ENCODE measurements at regions not wholly inside any gene's neighbourhood (a gene's known extent, or its start where the extent isn't known, plus 50 kb on each side); places are given as distances from the start of the nearest gene placed in this dataset.

DNA sequence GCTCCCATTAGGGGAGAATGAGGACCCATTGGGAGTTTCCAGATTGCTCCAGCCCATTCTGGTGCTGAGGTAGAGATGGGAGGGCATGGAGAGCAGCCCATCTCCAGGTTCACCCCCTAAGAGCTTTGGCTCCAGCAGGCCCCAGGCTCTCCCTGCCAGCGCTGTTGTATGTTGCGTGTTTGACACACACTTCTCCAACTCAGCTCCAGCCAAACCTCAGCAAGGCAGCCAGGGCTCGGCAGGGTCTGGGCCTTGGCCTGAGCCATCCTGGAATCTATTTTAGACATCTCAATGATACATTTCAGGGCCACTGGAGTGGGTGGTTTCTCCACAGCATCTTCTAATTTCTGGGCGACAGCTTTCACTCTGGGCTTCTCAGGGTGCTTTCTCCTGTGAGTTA lies 117.0 kb downstream of the NAV1 start:
- CTCF ChIA-PET = no interaction called here
- no TSS peak for BruUV-seq (replicated peaks)
- Mint-ChIP-seq H3K4me1 (ENCODE audit: low read depth, unreplicated experiment) (no peaks in the 10 kb centered on the region), H3K36me3 (ENCODE audit: insufficient read depth, unreplicated experiment) (no peaks in the 10 kb centered on the region), H3K4me3 (ENCODE audit: low read depth, unreplicated experiment) (no peak overlapping the region), H3K27me3 (ENCODE audit: unreplicated experiment) (peaks cover 35% of the 10 kb centered on the region), H3K9me3 (ENCODE audit: low read depth, unreplicated experiment) (no peaks in the 10 kb centered on the region), H3K27ac (ENCODE audit: unreplicated experiment) (no peak overlapping the region)
- intact Hi-C loops (cut with micrococcal nuclease; ENCODE audit: unreplicated experiment) = no loop called here
- TF ChIP-seq, protein P1, sequence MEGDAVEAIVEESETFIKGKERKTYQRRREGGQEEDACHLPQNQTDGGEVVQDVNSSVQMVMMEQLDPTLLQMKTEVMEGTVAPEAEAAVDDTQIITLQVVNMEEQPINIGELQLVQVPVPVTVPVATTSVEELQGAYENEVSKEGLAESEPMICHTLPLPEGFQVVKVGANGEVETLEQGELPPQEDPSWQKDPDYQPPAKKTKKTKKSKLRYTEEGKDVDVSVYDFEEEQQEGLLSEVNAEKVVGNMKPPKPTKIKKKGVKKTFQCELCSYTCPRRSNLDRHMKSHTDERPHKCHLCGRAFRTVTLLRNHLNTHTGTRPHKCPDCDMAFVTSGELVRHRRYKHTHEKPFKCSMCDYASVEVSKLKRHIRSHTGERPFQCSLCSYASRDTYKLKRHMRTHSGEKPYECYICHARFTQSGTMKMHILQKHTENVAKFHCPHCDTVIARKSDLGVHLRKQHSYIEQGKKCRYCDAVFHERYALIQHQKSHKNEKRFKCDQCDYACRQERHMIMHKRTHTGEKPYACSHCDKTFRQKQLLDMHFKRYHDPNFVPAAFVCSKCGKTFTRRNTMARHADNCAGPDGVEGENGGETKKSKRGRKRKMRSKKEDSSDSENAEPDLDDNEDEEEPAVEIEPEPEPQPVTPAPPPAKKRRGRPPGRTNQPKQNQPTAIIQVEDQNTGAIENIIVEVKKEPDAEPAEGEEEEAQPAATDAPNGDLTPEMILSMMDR (IDR thresholded peaks at IDR 0.05; ENCODE audit: unreplicated experiment) = no peak
- DNase-seq = no peak

DNA sequence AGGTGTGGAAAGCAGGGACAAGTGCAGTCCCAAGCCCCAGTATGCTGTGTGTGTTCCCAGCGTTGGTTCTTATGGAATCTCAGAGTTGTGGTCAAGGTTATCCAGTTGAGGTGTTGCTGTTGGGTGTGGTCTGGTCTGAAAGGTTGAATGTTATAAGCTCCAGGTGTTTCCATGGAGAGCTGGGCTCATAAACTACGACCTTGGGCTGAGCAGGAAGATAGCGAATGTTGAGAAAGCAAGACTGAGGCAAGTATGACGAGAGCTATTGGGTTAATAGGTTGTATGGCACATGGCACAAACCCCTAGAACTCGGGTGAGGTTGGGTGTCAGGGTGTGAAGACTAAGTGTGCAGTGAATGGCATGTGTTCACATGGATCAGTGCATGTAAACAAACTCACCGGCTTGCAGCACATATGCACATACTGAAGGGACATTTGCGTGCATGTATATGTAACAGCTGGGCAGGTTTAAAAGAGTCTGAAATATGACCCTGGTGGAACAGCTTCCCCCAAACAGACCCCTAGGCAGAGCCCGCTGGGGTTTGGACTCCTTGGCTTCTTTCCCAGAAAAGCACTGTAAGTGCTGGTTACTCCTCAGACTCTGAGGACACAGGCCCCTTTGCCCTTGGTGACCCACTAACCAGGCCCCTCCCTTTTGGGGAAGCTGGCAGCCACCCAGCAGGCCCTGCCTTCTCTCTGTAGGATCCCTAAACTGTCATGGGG lies 117.5 kb downstream of the NAV1 start:
- H3K27ac Mint-ChIP-seq (ENCODE audit: unreplicated experiment) = no peak overlapping the region
- H3K27me3 Mint-ChIP-seq (ENCODE audit: unreplicated experiment) = peaks cover 29% of the 10 kb centered on the region
- no TSS peak for BruUV-seq (replicated peaks)
- TF ChIP-seq, protein P1 (IDR thresholded peaks at IDR 0.05; ENCODE audit: unreplicated experiment) = no peak
- intact Hi-C loops (cut with micrococcal nuclease; ENCODE audit: unreplicated experiment) = no loop called here
- no peaks in the 10 kb centered on the region for H3K36me3 Mint-ChIP-seq (ENCODE audit: insufficient read depth, unreplicated experiment)
- no peaks in the 10 kb centered on the region for H3K9me3 Mint-ChIP-seq (ENCODE audit: low read depth, unreplicated experiment)
- H3K4me1 Mint-ChIP-seq (ENCODE audit: low read depth, unreplicated experiment) = no peaks in the 10 kb centered on the region
- DNase-seq = no peak
- CTCF ChIA-PET = no interaction called here
- H3K4me3 Mint-ChIP-seq (ENCODE audit: low read depth, unreplicated experiment) = no peak overlapping the region

DNA sequence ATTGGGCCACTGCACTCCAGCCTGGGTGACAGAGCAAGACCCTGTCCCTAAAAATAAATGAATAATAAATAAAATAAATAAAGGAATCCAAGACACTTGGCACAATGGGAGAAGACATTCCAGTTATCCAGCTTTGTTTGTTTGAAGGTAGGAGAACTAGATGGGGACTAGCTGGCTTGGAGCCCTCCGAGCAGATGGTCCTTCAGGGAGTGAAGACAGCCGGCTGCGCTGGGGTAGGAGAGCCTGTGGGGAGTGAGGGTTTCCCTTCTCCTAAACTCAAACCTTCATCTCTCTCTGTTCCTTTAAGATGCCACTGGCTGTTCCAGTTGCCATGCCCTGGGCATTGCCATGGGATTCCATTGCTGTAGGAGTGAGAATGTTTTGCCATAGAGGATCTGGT lies 120.6 kb downstream of the NAV1 start:
- no peak overlapping the region for H3K4me3 Mint-ChIP-seq (ENCODE audit: low read depth, unreplicated experiment)
- intact Hi-C loops (cut with micrococcal nuclease; ENCODE audit: unreplicated experiment) = no loop called here
- no peak overlapping the region for H3K27ac Mint-ChIP-seq (ENCODE audit: unreplicated experiment)
- H3K9me3 Mint-ChIP-seq (ENCODE audit: low read depth, unreplicated experiment) = no peaks in the 10 kb centered on the region
- no peak for DNase-seq
- CTCF ChIA-PET = interaction anchor here (0.6 kb wide), 1 partner anchor 313 kb away, joined by 3 read pairs; no protein-coding TSS in a partner anchor
- no peaks in the 10 kb centered on the region for H3K4me1 Mint-ChIP-seq (ENCODE audit: low read depth, unreplicated experiment)
- peaks cover 38% of the 10 kb centered on the region for H3K27me3 Mint-ChIP-seq (ENCODE audit: unreplicated experiment)
- TF ChIP-seq, protein P1 (IDR thresholded peaks at IDR 0.05; ENCODE audit: unreplicated experiment) = no peak
- BruUV-seq (replicated peaks) = no TSS peak
- H3K36me3 Mint-ChIP-seq (ENCODE audit: insufficient read depth, unreplicated experiment) = no peaks in the 10 kb centered on the region

DNA sequence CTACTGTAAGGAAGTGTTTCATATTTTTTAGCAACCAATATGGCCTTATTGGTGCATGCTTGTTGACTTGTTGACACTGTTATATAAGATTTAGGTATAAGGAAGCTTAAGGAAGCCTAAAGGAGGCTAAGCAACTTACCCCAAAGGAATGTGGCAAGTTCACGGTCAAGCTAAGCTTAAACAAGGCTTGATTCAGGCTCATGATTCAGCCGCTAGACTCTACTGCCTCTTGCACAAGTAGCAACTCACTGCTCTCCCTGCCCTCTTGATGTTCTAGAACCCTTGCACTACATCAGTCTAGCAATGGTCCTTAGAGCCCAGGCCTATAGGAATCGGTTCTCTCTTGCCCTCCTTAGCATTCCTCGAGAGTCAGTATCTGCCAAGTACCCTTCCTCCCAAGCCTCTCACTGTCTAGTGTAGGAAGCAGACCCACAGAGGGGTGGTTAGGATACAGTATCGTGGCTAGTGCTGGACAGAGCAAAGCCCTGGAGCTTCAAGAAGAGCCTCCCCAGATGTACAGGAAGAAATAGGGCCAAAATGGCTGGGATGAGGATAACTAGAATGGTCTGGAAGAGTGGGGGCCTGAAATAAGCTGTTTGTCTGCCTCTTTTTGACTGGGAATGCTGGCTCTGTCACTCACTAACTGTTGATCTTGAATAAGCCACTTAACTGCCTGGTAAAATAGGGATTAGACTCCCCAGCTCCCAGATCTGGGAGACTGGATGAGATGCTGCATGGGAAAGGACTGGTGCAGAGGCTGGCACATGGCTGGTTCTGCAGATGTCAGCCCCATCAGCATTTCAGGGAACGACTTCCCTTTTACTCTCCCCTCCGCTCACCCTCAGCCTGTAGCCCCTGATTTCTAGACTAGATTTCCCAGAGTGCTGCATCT lies 122.2 kb downstream of the NAV1 start:
- Mint-ChIP-seq H3K9me3 (ENCODE audit: low read depth, unreplicated experiment) (no peaks in the 10 kb centered on the region), H3K4me3 (ENCODE audit: low read depth, unreplicated experiment) (no peak overlapping the region), H3K36me3 (ENCODE audit: insufficient read depth, unreplicated experiment) (no peaks in the 10 kb centered on the region), H3K27me3 (ENCODE audit: unreplicated experiment) (peaks cover 54% of the 10 kb centered on the region), H3K27ac (ENCODE audit: unreplicated experiment) (no peak overlapping the region), H3K4me1 (ENCODE audit: low read depth, unreplicated experiment) (no peaks in the 10 kb centered on the region)
- TF ChIP-seq, protein P1 (IDR thresholded peaks at IDR 0.05; ENCODE audit: unreplicated experiment) = no peak
- intact Hi-C loops (cut with micrococcal nuclease; ENCODE audit: unreplicated experiment) = no loop called here
- no peak for DNase-seq
- BruUV-seq (replicated peaks) = no TSS peak
- CTCF ChIA-PET = no interaction called here
